Activated T-cell treated with anti-CD3 and anti-CD28 coated beads for 1 hour (primary cell): ENCODE measurements at regions not wholly inside any gene's neighbourhood (a gene's known extent, or its start where the extent isn't known, plus 50 kb on each side); places are given as distances from the start of the nearest gene placed in this dataset.
"Not testable (repeated sequence)": the region's sequence is repeated elsewhere in the genome, so short reads cannot be mapped to it uniquely, and the experiment has no call there.

ENCODE experiments used
- DNase-seq: peaks from one replicate; pipeline ENCODE4 v3.0.0-alpha.2; 2020; ENCODE audit warnings: low read depth

DNA sequence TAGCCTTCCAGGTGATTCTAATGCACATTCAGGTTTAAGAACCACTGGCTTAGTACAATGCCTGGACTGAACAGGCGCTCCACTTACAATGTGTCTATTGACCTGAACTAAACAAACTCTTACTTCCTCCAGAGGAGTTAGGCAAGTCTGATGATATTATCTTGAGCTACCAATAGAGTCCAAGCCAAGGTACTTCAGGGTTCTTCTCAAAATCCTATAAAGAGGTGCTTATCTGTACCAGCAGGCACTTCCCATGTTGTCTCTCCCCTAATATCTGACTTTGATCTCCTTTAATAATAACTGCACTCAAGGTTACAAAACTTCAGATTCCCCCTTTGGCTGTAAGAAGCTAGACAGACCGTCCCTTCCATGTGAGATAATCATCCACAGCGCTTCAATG lies 157.0 kb upstream of the SVIL start:
- no peak for DNase-seq

GRCh38 chr10:29790207-29790606 lies 155.4 kb upstream of the SVIL start:
- no peak for DNase-seq

- DNase-seq, result no peak
Measured at GRCh38 chr10:29788113-29788512, 153.3 kb upstream of the SVIL start.

GRCh38 chr10:29785701-29786100 lies 150.9 kb upstream of the SVIL start:
- DNase-seq, result no peak

DNA sequence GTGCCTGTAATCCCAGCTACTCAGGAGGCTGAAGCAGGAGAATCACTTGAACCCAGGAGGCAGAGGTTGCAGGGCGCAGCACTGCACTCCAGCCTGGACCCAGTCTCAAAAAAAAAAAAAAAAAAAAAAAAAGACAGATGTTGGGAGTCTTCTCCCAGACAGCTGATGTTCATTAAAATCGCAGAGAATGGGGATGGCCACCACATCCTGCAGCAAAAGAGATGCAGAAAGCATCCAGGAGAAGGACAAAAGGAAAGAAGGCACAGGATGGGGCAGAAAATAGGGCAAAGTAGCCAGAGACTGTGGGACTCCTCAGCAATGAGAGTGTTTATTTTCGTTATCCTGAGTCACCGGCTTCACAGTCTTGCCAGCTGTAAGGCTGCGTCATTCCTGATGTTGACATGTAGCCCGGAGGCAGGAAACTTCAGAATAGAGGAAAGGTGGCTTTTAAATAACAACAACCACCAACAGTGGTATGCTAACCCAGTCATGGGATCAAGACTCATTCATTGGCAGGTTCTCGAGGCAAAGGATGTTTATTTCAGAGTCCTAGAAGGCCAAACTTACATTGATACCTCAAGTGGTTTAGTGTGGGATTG lies 149.5 kb upstream of the SVIL start:
- no peak for DNase-seq

DNA sequence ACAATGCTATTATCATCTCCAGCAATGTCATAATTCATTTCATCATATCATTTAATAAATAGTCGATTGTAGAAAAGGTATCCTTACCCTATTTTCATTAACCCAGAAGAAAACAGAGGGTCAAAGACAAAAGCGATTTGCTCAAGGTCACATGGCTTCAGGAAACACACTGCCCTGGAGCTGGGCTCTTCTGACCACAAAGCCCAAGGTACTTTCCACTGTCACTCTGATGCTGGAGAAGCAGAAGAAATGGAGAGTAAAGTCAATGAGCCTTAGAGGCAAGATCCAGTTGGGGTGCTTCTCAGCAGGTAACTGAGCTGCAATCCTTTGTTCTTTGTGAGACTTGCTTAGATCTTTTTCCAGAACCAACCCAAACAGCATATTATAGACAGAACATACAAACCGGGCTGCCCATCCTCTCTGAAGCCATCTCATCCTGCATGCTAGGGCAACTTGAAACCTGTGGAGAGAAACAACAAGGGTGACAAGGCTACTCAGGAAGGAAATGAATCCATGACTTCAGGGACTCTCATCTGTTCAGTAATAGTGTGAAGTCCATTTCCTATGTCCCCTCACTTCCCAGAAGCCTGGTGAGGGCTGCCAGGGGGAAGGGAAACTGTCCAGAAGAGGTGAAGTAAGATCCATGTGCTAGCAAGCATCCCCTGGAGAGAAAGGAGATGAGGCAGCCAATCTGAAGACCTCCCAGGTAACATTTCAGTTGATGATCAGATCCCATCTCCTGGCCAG lies 148.6 kb upstream of the SVIL start:
- DNase-seq, result no peak

DNA sequence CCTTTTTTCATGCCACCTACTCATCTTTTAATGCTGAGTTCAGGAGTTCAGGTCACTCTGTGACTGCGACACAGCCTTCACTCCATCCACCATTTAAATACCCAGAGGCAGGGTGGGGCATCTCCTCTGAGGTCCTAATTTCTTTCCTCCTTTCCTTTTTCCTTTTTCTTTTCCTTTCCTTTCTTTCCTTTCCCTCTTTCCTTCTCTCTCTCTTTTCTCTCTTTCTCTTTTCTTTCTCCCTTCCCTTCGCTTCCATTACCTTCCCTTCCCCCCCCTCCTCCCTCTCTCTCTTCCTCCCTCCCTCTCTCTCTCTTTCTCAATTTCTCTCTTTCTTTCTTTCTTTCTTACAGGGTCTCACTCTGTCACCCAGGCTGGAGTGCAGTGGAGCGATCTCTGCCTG lies 145.9 kb upstream of the SVIL start:
- DNase-seq, result no peak

DNA sequence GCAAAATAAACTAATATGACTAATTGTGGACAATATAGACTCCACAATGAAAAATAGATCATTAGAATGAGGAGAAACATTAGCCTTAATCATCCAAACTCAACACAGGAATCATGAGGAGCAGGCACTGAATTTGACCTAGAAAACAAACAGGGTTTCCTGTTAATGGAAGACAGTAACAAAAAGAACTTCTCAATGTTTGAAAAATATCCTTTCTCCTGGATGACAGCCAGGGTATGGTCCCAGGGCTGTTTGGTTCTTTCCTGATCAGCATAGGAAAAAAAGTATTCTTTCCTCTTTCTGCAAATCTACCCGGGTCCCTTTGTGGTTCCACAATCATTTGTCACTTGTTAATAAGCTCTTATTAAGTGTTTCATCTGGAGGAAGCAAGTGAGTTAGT lies 145.3 kb upstream of the SVIL start:
- no peak for DNase-seq

- DNase-seq, result no peak
Measured at GRCh38 chr10:29776246-29776645, 141.5 kb upstream of the SVIL start.

DNA sequence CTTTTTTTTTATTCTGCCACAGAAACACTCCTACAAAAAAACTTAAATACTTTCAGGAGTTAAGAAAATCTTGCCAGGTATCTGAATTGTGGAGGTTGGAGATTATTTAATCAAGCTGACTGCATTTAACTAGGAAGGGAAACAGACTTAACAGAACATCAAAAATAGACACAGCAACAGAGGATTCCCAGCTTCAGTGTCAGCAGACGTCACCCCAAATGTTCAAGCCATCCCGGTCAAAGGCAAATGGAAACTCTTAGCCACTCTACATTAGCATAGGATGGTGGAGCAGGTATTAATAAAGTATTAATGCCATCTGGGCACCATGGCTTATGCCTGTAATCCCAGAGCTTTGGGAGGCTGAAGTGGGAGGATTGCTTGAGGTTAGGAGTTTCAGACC lies 139.7 kb upstream of the SVIL start:
- DNase-seq, result no peak

- DNase-seq, result no peak
Measured at GRCh38 chr10:29773675-29774091, 138.9 kb upstream of the SVIL start.

DNA sequence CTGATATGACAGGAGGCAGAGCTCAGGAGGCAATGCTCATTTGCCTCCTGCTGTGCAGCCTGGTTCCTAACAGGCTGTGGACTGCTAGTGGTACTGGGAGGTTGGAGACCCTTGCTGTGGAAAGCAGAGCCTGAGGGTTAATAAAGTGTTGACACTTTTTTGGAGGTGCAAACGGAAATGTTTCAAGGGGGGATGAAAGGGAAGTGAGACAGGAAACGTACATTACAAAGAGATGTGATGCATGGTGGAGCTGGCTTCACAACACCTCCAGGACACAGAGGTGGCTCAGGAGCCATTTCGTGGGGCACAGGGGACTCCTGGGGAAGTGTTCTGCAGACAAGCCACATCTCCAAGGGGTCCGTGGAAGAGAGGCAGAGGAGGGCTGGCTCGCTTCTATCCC lies 137.6 kb upstream of the SVIL start:
- DNase-seq, result no peak

DNA sequence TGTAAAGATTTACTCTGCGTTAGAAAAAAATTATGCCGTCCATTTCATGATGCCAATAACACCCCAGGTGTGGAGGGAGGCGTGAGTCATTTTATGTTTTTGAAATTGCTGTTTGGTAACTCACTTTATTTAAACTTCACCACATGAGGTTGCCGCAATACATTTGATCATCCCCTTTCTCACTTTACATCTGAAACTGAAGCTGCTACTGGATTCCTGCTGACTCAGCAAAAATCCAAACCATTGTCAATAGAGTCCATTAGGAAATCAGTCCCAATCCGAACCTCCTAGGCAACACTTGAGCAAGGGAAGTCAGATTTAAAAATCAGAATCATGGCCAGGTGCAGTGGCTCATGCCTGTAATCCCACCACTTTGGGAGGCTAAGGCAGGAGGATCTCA lies 136.6 kb upstream of the SVIL start:
- DNase-seq, result no peak

DNA sequence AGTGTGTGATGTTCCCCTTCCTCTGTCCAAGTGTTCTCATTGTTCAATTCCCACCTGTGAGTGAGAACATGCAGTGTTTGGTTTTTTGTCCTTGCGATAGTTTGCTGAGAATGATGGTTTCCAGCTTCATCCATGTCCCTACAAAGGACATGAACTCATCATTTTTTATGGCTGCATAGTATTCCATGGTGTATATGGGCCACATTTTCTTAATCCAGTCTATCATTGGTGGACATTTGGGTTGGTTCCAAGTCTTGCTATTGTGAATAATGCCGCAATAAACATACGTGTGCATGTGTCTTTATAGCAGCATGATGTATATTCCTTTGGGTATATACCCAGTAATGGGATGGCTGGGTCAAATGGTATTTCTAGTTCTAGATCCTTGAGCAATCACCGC lies 134.5 kb upstream of the SVIL start:
- not testable (repeated sequence) for DNase-seq

DNA sequence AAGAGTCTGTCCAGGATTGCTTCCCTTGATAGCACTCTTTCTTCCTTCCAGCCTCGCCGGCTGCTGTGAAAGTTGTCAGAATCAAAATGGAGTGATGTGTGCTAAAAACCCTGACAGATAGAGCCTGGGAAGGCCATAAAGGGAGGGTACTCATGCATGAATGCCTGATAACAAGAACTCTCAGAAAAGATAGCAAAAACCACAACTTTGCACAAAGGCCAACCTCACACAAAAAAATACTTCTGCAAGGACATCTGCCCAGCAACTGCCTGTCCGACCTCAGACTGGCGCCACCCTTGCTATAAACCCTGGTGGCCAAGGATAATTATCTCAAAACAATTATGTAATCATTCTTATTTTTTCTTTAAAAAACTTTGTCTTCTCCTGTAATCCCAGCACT lies 133.2 kb upstream of the SVIL start:
- no peak for DNase-seq

DNA sequence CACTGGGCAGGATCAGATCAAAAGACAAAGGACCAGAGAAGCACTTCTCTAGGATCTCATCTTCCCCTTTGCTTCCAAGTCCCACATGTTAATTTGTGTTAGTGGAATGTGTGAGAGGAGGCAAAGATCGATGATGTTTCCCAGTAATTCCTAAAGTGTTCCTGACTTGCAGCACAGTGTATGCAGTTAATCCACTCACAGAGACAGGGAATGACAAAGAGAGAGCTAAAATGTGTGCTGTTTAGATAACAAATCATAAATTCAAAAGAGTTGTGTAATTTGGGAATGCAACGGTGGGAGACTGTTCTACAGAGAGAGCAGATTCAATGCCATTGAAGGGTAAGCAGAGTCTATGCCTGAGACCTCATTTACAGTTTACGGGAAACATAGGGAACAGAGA lies 132.0 kb upstream of the SVIL start:
- no peak for DNase-seq

DNA sequence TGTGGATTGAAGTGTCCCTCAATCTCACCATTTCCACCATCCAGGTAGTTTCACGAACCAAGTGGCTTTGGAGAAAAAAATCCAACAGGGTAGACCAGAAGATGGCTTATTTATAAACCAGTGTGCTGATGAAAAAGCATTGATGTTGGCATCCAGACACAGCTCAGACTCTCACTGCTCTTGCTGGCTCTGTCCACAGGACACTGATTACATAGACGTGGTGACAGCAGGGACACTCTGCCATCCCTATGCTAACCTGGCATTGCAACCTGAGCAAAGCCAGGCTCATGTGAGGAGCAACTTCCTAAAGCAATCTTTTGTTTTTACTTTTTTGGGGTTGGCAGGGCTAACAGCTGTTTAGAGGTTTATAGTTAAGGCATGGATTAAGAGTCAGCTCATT lies 130.6 kb upstream of the SVIL start:
- DNase-seq, result no peak

- DNase-seq, result no peak
Measured at GRCh38 chr10:29763396-29763795, 128.6 kb upstream of the SVIL start.

- DNase-seq, result no peak
Measured at GRCh38 chr10:29761916-29762315, 127.1 kb upstream of the SVIL start.

DNA sequence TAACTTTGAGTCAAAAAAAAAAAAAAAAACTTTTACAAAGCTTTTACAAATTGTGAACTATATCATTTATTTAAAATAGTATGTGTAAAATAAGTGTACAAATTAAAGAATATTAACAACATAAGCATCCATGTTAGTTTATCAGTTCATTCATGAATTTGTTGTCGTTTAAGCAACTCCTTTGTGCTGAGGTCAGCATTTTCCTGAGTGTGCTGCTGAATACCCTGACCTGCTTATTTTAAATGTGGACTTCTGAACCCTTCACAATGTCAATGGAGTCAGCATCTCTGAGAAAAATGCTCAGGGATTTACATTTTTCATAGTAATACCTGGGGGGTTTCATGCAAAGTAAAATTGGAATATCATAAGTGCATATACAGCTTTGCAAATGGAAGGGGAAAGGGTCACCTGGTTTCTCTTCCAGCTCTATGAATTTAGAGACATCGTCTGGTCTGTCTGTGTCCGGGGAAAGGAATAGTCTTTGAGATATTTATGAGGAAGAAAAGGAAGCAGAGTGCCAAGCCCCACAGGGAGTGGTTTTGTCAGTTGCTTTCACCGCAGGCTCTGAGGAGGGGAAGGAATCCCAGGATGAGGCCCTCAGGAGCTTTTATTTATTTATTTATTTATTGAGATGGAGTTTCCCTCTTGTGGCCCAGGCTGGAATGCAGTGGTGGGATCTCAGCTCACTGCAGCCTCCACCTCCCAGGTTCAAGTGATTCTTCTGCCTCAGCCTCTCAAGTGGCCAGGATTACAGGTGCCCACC lies 125.5 kb upstream of the SVIL start:
- DNase-seq, result no peak

- DNase-seq, result no peak
Measured at GRCh38 chr10:29757551-29758297, 123.0 kb upstream of the SVIL start.

- DNase-seq, result no peak
Measured at GRCh38 chr10:29756451-29756850, 121.7 kb upstream of the SVIL start.

DNA sequence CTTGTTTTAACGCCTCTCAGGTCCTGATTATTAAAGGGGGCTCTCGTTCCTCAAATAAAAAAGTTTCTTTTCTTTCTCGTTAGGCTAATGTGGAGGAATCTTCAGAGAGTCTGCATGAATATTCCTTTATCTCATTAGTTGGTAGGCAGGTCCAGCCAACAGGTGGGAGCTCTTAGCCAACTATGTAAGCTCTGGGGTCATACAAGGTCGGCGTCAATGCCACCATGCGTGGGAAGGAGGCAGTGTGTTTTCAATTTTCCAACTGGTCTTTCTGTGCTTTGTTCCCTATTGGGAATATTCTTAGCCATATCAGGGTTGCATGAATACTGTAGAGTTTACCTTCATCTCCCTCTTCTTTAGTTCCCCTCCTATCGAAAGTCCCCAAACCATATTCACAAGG lies 118.5 kb upstream of the SVIL start:
- no peak for DNase-seq
